GM18517 (cell line): ENCODE measurements at regions not wholly inside any gene's neighbourhood (a gene's known extent, or its start where the extent isn't known, plus 50 kb on each side); places are given as distances from the start of the nearest gene placed in this dataset.
A peak's percentile ranks its signal among the peaks of the same experiment; 100 is the strongest.

Experiments
- ATAC-seq: cut with Tn5 transposase; IDR thresholded peaks from one replicate; pipeline ENCODE4 v1.9.1; 2021; ENCODE audit warnings: mild to moderate bottlenecking, moderate library complexity; ENCODE audit not compliant: unreplicated experiment

- no peak for ATAC-seq
Measured at GRCh38 chr7:12882710-12883109, 195.3 kb downstream of the ARL4A start.

GRCh38 chr7:12884033-12884432, 196.6 kb downstream of the ARL4A start:
- no peak for ATAC-seq

GRCh38 chr7:12884856-12885440, 197.5 kb downstream of the ARL4A start:
- no peak for ATAC-seq

GRCh38 chr7:12888717-12889116, 201.3 kb downstream of the ARL4A start:
- ATAC-seq: no peak

- no peak for ATAC-seq
Measured at GRCh38 chr7:12889391-12889790, 202.0 kb downstream of the ARL4A start.

GRCh38 chr7:12890586-12890985, 203.2 kb downstream of the ARL4A start:
- no peak for ATAC-seq

GRCh38 chr7:12893292-12893691, 205.9 kb downstream of the ARL4A start:
- no peak for ATAC-seq

- no peak for ATAC-seq
Measured at GRCh38 chr7:12895296-12895695, 207.9 kb downstream of the ARL4A start.

- no peak for ATAC-seq
Measured at GRCh38 chr7:12896316-12896715, 208.9 kb downstream of the ARL4A start.

GRCh38 chr7:12898004-12898403, 210.6 kb downstream of the ARL4A start:
- ATAC-seq: no peak

GRCh38 chr7:12898620-12899019, 211.2 kb downstream of the ARL4A start:
- ATAC-seq: no peak

GRCh38 chr7:12905671-12906070, 218.2 kb downstream of the ARL4A start:
- ATAC-seq: no peak

GRCh38 chr7:12907774-12908173, 220.3 kb downstream of the ARL4A start:
- no peak for ATAC-seq

GRCh38 chr7:12909483-12909882, 222.1 kb downstream of the ARL4A start:
- no peak for ATAC-seq

- no peak for ATAC-seq
Measured at GRCh38 chr7:12911053-12911452, 223.6 kb downstream of the ARL4A start.

- ATAC-seq: no peak
Measured at GRCh38 chr7:12913002-12913401, 225.6 kb downstream of the ARL4A start.

GRCh38 chr7:12917801-12918200, 230.4 kb downstream of the ARL4A start:
- no peak for ATAC-seq

GRCh38 chr7:12921751-12922345, 234.4 kb downstream of the ARL4A start:
- no peak for ATAC-seq

- ATAC-seq: no peak
Measured at GRCh38 chr7:12923971-12924370, 236.5 kb downstream of the ARL4A start.

- no peak for ATAC-seq
Measured at GRCh38 chr7:12926206-12926605, 238.8 kb downstream of the ARL4A start.

GRCh38 chr7:12927635-12928434, 240.4 kb downstream of the ARL4A start:
- no peak for ATAC-seq

GRCh38 chr7:12929476-12930140, 242.2 kb downstream of the ARL4A start:
- peak; percentile 51 for ATAC-seq
